ENCODE measurements at regions not wholly inside any gene's neighbourhood (a gene's known extent, or its start where the extent isn't known, plus 50 kb on each side); places are given as distances from the start of the nearest gene placed in this dataset.

- Histone ChIP-seq H4K20me1 (ENCODE audit: insufficient read depth, poor library complexity, severe bottlenecking) (no peaks in the 10 kb centered on the region), H3K9me3 (ENCODE audit: low read depth) (no peaks in the 10 kb centered on the region), H3K9me2 (replicated peaks; ENCODE audit: insufficient read depth) (no peaks in the 10 kb centered on the region), H3K4me2 (peak overlapping the region; percentile 41), H3K36me3 (replicated peaks; ENCODE audit: insufficient read depth, low read depth) (no peaks in the 10 kb centered on the region), H3K27ac (peak overlapping the region; percentile 37), H2AFZ (no peak overlapping the region), H3K27me3 (no peaks in the 10 kb centered on the region), H3K4me1 (ENCODE audit: insufficient read depth) (no peaks in the 10 kb centered on the region), H3K4me3 (no peak overlapping the region), H3K79me2 (no peaks in the 10 kb centered on the region)
- TF ChIP-seq EZH2phosphoT487 (IDR thresholded peaks at IDR 0.05; ENCODE audit: low read depth, severe bottlenecking, unreplicated experiment) = no peak
- no peak for TF ChIP-seq CTCF (IDR thresholded peaks at IDR 0.05; ENCODE audit: poor library complexity)
- TF ChIP-seq EZH2 (IDR thresholded peaks at IDR 0.05; ENCODE audit: borderline replicate concordance) = no peak
- 51% methylated on average over 5 of the region's 5 CpGs for WGBS (ENCODE audit: low lambda C conversion rate, missing lambda C conversion rate)
- no peak for DNase-seq (ENCODE audit: low spot score)
These were observed 119.2 kb downstream of the ETAA1 start for GRCh38 chr2:67516362-67516761.

- WGBS (ENCODE audit: low lambda C conversion rate, missing lambda C conversion rate) = 55% methylated on average over 2 of the region's 2 CpGs
- Histone ChIP-seq H3K27ac (peak overlapping the region; percentile 37), H4K20me1 (ENCODE audit: insufficient read depth, poor library complexity, severe bottlenecking) (no peaks in the 10 kb centered on the region)
These were observed 119.9 kb downstream of the ETAA1 start for GRCh38 chr2:67516899-67517530.

GRCh38 chr2:67522148-67522547 lies 125.0 kb downstream of the ETAA1 start:
- no peaks in the 10 kb centered on the region for H3K27me3 ChIP-seq
- H3K27ac ChIP-seq = no peak overlapping the region
- H3K4me1 ChIP-seq (ENCODE audit: insufficient read depth) = peaks cover 7% of the 10 kb centered on the region
- H4K20me1 ChIP-seq (ENCODE audit: insufficient read depth, poor library complexity, severe bottlenecking) = no peaks in the 10 kb centered on the region
- H3K79me2 ChIP-seq = no peaks in the 10 kb centered on the region
- DNase-seq (ENCODE audit: low spot score) = no peak
- WGBS (ENCODE audit: low lambda C conversion rate, missing lambda C conversion rate) = 85% methylated on average over 1 of the region's 1 CpG
- no peak overlapping the region for H3K4me2 ChIP-seq
- no peaks in the 10 kb centered on the region for H3K9me2 ChIP-seq (replicated peaks; ENCODE audit: insufficient read depth)
- no peak overlapping the region for H3K4me3 ChIP-seq
- TF ChIP-seq CTCF (IDR thresholded peaks at IDR 0.05; ENCODE audit: poor library complexity) (no peak), EZH2 (IDR thresholded peaks at IDR 0.05; ENCODE audit: borderline replicate concordance) (no peak), EZH2phosphoT487 (IDR thresholded peaks at IDR 0.05; ENCODE audit: low read depth, severe bottlenecking, unreplicated experiment) (no peak)
- no peaks in the 10 kb centered on the region for H3K36me3 ChIP-seq (replicated peaks; ENCODE audit: insufficient read depth, low read depth)
- H2AFZ ChIP-seq = no peak overlapping the region
- no peaks in the 10 kb centered on the region for H3K9me3 ChIP-seq (ENCODE audit: low read depth)

More at GRCh38 chr2:67516899-67517530, 119.9 kb downstream of the ETAA1 start:
- Histone ChIP-seq H3K9me2 (replicated peaks; ENCODE audit: insufficient read depth) (no peaks in the 10 kb centered on the region), H3K9me3 (ENCODE audit: low read depth) (no peaks in the 10 kb centered on the region), H3K36me3 (replicated peaks; ENCODE audit: insufficient read depth, low read depth) (no peaks in the 10 kb centered on the region), H3K4me3 (no peak overlapping the region), H3K4me1 (ENCODE audit: insufficient read depth) (peaks cover 3% of the 10 kb centered on the region), H3K79me2 (no peaks in the 10 kb centered on the region), H3K27me3 (no peaks in the 10 kb centered on the region), H3K4me2 (peak overlapping the region; percentile 41), H2AFZ (no peak overlapping the region)
- TF ChIP-seq CTCF (IDR thresholded peaks at IDR 0.05; ENCODE audit: poor library complexity) (no peak), EZH2phosphoT487 (IDR thresholded peaks at IDR 0.05; ENCODE audit: low read depth, severe bottlenecking, unreplicated experiment) (no peak), EZH2 (IDR thresholded peaks at IDR 0.05; ENCODE audit: borderline replicate concordance) (no peak)
- DNase-seq (ENCODE audit: low spot score) = no peak

Data from hepatocyte (in vitro differentiated cells).